Activated T-cell treated with anti-CD3 and anti-CD28 coated beads, Interleukin-2, amount 50 U/mL, for 72 hours (primary cell): ENCODE measurements at regions not wholly inside any gene's neighbourhood (a gene's known extent, or its start where the extent isn't known, plus 50 kb on each side); places are given as distances from the start of the nearest gene placed in this dataset.

Experiments
- ATAC-seq, 2 donors: fragments of 150-1000 bp; cut with Tn5 transposase; replicated peaks in 1 of 2; 2 replicates each; pipeline ENCODE4 v1.10.0; 2021; ENCODE audit warnings: moderate library complexity in 2 of 2, mild to moderate bottlenecking in 1 of 2
- DNase-seq, 2 donors: peaks; one replicate each; pipeline ENCODE4 v3.0.0; 2021 to 2022; ENCODE audit warnings: mixed read lengths in 1 of 2
- H3K27ac Mint-ChIP-seq: one replicate; pipeline ENCODE4 v1.8.0; 2022; ENCODE audit warnings: mild to moderate bottlenecking, moderate library complexity, mixed read lengths
- H3K27me3 Mint-ChIP-seq: one replicate; pipeline ENCODE4 v1.8.0; 2022; ENCODE audit warnings: low read depth, mixed read lengths
- H3K36me3 Mint-ChIP-seq, 2 donors: one replicate each; pipeline ENCODE4 v1.8.0; 2022; ENCODE audit warnings: mixed read lengths in 2 of 2, mild to moderate bottlenecking in 1 of 2; ENCODE audit not compliant: insufficient read depth in 2 of 2
- H3K4me1 Mint-ChIP-seq: one replicate; pipeline ENCODE4 v1.8.0; 2022; ENCODE audit warnings: low read depth, mixed read lengths
- H3K4me3 Mint-ChIP-seq, 2 donors: one replicate each; pipeline ENCODE4 v1.8.0; 2022; ENCODE audit warnings: mild to moderate bottlenecking in 2 of 2, mixed read lengths in 2 of 2, moderate library complexity in 2 of 2
- H3K9me3 Mint-ChIP-seq, 2 donors: one replicate each; pipeline ENCODE4 v1.8.0; 2022; ENCODE audit warnings: mixed read lengths in 2 of 2

GRCh38 chr3:115351193-115351592 is 204.1 kb upstream of the ZBTB20 start:
- Mint-ChIP-seq H3K4me3 (no peak overlapping the region), H3K9me3 (peaks cover 0 to 3% of the 10 kb centered on the region in 2 donors), H3K4me1 (no peaks in the 10 kb centered on the region), H3K27me3 (no peaks in the 10 kb centered on the region), H3K27ac (no peak overlapping the region), H3K36me3 (peaks cover 0 to 2% of the 10 kb centered on the region in 2 donors)
- ATAC-seq (no peak), DNase-seq (no peak)

- H3K27me3 Mint-ChIP-seq: no peaks in the 10 kb centered on the region
- DNase-seq: no peak
- H3K36me3 Mint-ChIP-seq: peaks cover 0 to 2% of the 10 kb centered on the region in 2 donors
These were observed 206.9 kb upstream of the ZBTB20 start for GRCh38 chr3:115354010-115354409.

GRCh38 chr3:115357456-115357855 is 210.4 kb upstream of the ZBTB20 start:
- Mint-ChIP-seq H3K9me3 (peaks cover 0 to 3% of the 10 kb centered on the region in 2 donors), H3K36me3 (peaks cover 0 to 2% of the 10 kb centered on the region in 2 donors), H3K27me3 (no peaks in the 10 kb centered on the region), H3K27ac (no peak overlapping the region), H3K4me3 (no peak overlapping the region), H3K4me1 (peaks cover 10% of the 10 kb centered on the region)
- no peak for ATAC-seq
- no peak for DNase-seq

More at GRCh38 chr3:115354010-115354409, 206.9 kb upstream of the ZBTB20 start:
- no peak for ATAC-seq
- Mint-ChIP-seq H3K9me3 (peaks cover 0 to 3% of the 10 kb centered on the region in 2 donors), H3K27ac (no peak overlapping the region), H3K4me1 (peaks cover under 1% of the 10 kb centered on the region), H3K4me3 (no peak overlapping the region)

GRCh38 chr3:115359536-115359935 is 212.4 kb upstream of the ZBTB20 start:
- H3K4me1 Mint-ChIP-seq: peaks cover 10% of the 10 kb centered on the region
- ATAC-seq (peak in 1 of 2 donors; percentile 33), DNase-seq (no peak)
- H3K9me3 Mint-ChIP-seq: peaks cover 3 to 9% of the 10 kb centered on the region in 2 donors
- H3K36me3 Mint-ChIP-seq: peaks cover 0 to 2% of the 10 kb centered on the region in 2 donors
- H3K27ac Mint-ChIP-seq: no peak overlapping the region
- peak overlapping the region in 1 of 2 donors; percentile 51 for H3K4me3 Mint-ChIP-seq
- H3K27me3 Mint-ChIP-seq: no peaks in the 10 kb centered on the region

GRCh38 chr3:115361806-115362205 is 214.7 kb upstream of the ZBTB20 start:
- Mint-ChIP-seq H3K9me3 (peaks cover 5 to 6% of the 10 kb centered on the region in 2 donors), H3K36me3 (peaks cover 0 to 5% of the 10 kb centered on the region in 2 donors), H3K4me1 (peaks cover 10% of the 10 kb centered on the region), H3K27ac (no peak overlapping the region), H3K27me3 (no peaks in the 10 kb centered on the region), H3K4me3 (no peak overlapping the region)
- ATAC-seq (no peak), DNase-seq (no peak)

GRCh38 chr3:115363071-115363470 is 216.0 kb upstream of the ZBTB20 start:
- ATAC-seq (no peak), DNase-seq (no peak)
- peaks cover 10% of the 10 kb centered on the region for H3K4me1 Mint-ChIP-seq
- H3K9me3 Mint-ChIP-seq: peaks cover 5 to 6% of the 10 kb centered on the region in 2 donors
- H3K27ac Mint-ChIP-seq: no peak overlapping the region
- H3K27me3 Mint-ChIP-seq: no peaks in the 10 kb centered on the region
- peaks cover 0 to 5% of the 10 kb centered on the region in 2 donors for H3K36me3 Mint-ChIP-seq
- no peak overlapping the region for H3K4me3 Mint-ChIP-seq

- Mint-ChIP-seq H3K9me3 (peaks cover 1 to 6% of the 10 kb centered on the region in 2 donors), H3K36me3 (peaks cover 0 to 3% of the 10 kb centered on the region in 2 donors), H3K27me3 (no peaks in the 10 kb centered on the region), H3K27ac (no peak overlapping the region), H3K4me1 (no peaks in the 10 kb centered on the region), H3K4me3 (no peak overlapping the region)
- ATAC-seq (no peak), DNase-seq (no peak)
These were observed 221.9 kb upstream of the ZBTB20 start for GRCh38 chr3:115369021-115369420.

GRCh38 chr3:115375362-115375761 is 228.3 kb upstream of the ZBTB20 start:
- ATAC-seq (no peak), DNase-seq (no peak)
- no peak overlapping the region for H3K27ac Mint-ChIP-seq
- H3K4me1 Mint-ChIP-seq: no peaks in the 10 kb centered on the region
- H3K27me3 Mint-ChIP-seq: peaks cover 11% of the 10 kb centered on the region
- no peaks in the 10 kb centered on the region for H3K36me3 Mint-ChIP-seq
- no peaks in the 10 kb centered on the region for H3K9me3 Mint-ChIP-seq
- no peak overlapping the region for H3K4me3 Mint-ChIP-seq

- Mint-ChIP-seq H3K4me3 (no peak overlapping the region), H3K4me1 (no peaks in the 10 kb centered on the region), H3K27me3 (peaks cover 11% of the 10 kb centered on the region), H3K27ac (no peak overlapping the region), H3K36me3 (no peaks in the 10 kb centered on the region), H3K9me3 (no peaks in the 10 kb centered on the region)
- DNase-seq: no peak
- ATAC-seq: no peak
These were observed 233.9 kb upstream of the ZBTB20 start for GRCh38 chr3:115380883-115381572.

GRCh38 chr3:115381573-115381912 is 234.5 kb upstream of the ZBTB20 start:
- H3K27ac Mint-ChIP-seq: no peak overlapping the region
- no peaks in the 10 kb centered on the region for H3K9me3 Mint-ChIP-seq
- no peaks in the 10 kb centered on the region for H3K36me3 Mint-ChIP-seq
- no peaks in the 10 kb centered on the region for H3K4me1 Mint-ChIP-seq
- H3K4me3 Mint-ChIP-seq: no peak overlapping the region
- H3K27me3 Mint-ChIP-seq: peaks cover 10% of the 10 kb centered on the region
- ATAC-seq: no peak
- DNase-seq: no peak

GRCh38 chr3:115381931-115382330 is 234.8 kb upstream of the ZBTB20 start:
- Mint-ChIP-seq H3K4me1 (no peaks in the 10 kb centered on the region), H3K27me3 (peaks cover 6% of the 10 kb centered on the region), H3K36me3 (no peaks in the 10 kb centered on the region), H3K27ac (no peak overlapping the region), H3K9me3 (no peaks in the 10 kb centered on the region), H3K4me3 (no peak overlapping the region)
- no peak for ATAC-seq
- no peak for DNase-seq

GRCh38 chr3:115384381-115384780 is 237.3 kb upstream of the ZBTB20 start:
- no peak for ATAC-seq
- no peak for DNase-seq
- Mint-ChIP-seq H3K9me3 (no peaks in the 10 kb centered on the region), H3K4me1 (no peaks in the 10 kb centered on the region), H3K27ac (no peak overlapping the region), H3K27me3 (no peaks in the 10 kb centered on the region), H3K4me3 (no peak overlapping the region), H3K36me3 (no peaks in the 10 kb centered on the region)

GRCh38 chr3:115385774-115386730 is 237.3 kb upstream of the GAP43 start:
- ATAC-seq: no peak
- no peak overlapping the region for H3K27ac Mint-ChIP-seq
- H3K4me1 Mint-ChIP-seq: no peaks in the 10 kb centered on the region
- H3K27me3 Mint-ChIP-seq: peaks cover 2% of the 10 kb centered on the region
- H3K36me3 Mint-ChIP-seq: no peaks in the 10 kb centered on the region
- no peak for DNase-seq
- H3K4me3 Mint-ChIP-seq: no peak overlapping the region
- H3K9me3 Mint-ChIP-seq: no peaks in the 10 kb centered on the region
